HL-60 (cell line): ENCODE measurements at regions not wholly inside any gene's neighbourhood (a gene's known extent, or its start where the extent isn't known, plus 50 kb on each side); places are given as distances from the start of the nearest gene placed in this dataset.
"Not testable (repeated sequence)": the region's sequence is repeated elsewhere in the genome, so short reads cannot be mapped to it uniquely, and the experiment has no call there.

Experiments
- DNase-seq, 2 experiments: peaks; one replicate each; pipeline ENCODE4 v3.0.0-alpha.2; 2010 to 2020; ENCODE audit warnings: low read depth in 1 of 2, low spot score in 1 of 2
- H3K27ac ChIP-seq: fragments of 250-450 bp; sonication (Bioruptor Pico); replicated peaks from 2 replicates; pipeline ENCODE4 v1.5.1; 2020; ENCODE audit warnings: mild to moderate bottlenecking, moderate library complexity
- H3K27me3 ChIP-seq: fragments of 250-450 bp; sonication (Bioruptor Pico); 2 replicates; pipeline ENCODE4 v1.5.1; 2021; ENCODE audit warnings: mild to moderate bottlenecking, moderate library complexity; ENCODE audit not compliant: insufficient read depth, poor library complexity, severe bottlenecking
- H3K4me3 ChIP-seq: replicated peaks from 2 replicates; pipeline ENCODE4 v1.5.1; 2011; ENCODE audit warnings: mild to moderate bottlenecking, control low read depth, low read length; ENCODE audit not compliant: insufficient read depth
- GABPA ChIP-seq: IDR thresholded peaks from 2 replicates; pipeline ENCODE4 v1.6.1; 2012; ENCODE audit warnings: low read depth
- POLR2AphosphoS5 ChIP-seq: IDR thresholded peaks from 2 replicates; pipeline ENCODE4 v1.6.1; 2012; ENCODE audit warnings: low read depth
- SPI1 ChIP-seq: IDR thresholded peaks from 2 replicates; pipeline ENCODE4 v1.6.1; 2012; ENCODE audit warnings: low read depth, mild to moderate bottlenecking, borderline replicate concordance
- TF ChIP-seq, protein P1 (sequence below): IDR thresholded peaks from 2 replicates; pipeline ENCODE4 v1.6.1; 2012; ENCODE audit warnings: low read depth; ENCODE audit not compliant: insufficient replicate concordance
- TF ChIP-seq, protein P2 (sequence below): IDR thresholded peaks from one replicate; pipeline ENCODE4 v1.5.1; 2011; ENCODE audit warnings: low read length, control low read depth, inconsistent platforms; ENCODE audit not compliant: insufficient read depth

DNA sequence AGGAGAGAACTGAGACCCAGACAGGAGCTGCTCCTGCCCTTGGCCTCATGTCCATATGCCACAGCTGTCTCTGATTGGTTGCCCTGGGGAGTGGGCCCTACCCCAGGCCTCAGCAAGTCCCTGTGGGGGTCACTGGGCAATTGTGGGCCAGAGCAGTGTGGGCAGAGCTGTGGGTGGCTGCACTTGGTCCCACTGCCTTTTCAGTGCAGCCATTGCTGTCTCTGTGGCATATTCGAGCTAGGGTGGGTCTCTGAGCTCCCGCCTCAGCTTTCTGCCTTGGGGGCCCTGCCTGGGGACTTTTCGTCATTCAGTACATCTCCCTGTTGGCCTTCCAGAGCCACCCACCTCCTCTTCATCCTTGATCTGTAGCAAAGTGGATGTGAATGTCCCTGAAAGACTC lies 69.8 kb upstream of the LRPAP1 start:
- no peaks in the 10 kb centered on the region for H3K27me3 ChIP-seq
- no peak overlapping the region for H3K4me3 ChIP-seq
- TF ChIP-seq, protein P1, sequence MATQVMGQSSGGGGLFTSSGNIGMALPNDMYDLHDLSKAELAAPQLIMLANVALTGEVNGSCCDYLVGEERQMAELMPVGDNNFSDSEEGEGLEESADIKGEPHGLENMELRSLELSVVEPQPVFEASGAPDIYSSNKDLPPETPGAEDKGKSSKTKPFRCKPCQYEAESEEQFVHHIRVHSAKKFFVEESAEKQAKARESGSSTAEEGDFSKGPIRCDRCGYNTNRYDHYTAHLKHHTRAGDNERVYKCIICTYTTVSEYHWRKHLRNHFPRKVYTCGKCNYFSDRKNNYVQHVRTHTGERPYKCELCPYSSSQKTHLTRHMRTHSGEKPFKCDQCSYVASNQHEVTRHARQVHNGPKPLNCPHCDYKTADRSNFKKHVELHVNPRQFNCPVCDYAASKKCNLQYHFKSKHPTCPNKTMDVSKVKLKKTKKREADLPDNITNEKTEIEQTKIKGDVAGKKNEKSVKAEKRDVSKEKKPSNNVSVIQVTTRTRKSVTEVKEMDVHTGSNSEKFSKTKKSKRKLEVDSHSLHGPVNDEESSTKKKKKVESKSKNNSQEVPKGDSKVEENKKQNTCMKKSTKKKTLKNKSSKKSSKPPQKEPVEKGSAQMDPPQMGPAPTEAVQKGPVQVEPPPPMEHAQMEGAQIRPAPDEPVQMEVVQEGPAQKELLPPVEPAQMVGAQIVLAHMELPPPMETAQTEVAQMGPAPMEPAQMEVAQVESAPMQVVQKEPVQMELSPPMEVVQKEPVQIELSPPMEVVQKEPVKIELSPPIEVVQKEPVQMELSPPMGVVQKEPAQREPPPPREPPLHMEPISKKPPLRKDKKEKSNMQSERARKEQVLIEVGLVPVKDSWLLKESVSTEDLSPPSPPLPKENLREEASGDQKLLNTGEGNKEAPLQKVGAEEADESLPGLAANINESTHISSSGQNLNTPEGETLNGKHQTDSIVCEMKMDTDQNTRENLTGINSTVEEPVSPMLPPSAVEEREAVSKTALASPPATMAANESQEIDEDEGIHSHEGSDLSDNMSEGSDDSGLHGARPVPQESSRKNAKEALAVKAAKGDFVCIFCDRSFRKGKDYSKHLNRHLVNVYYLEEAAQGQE: no peak
- TF ChIP-seq SPI1 (no peak), POLR2AphosphoS5 (no peak), GABPA (no peak)
- TF ChIP-seq, protein P2, sequence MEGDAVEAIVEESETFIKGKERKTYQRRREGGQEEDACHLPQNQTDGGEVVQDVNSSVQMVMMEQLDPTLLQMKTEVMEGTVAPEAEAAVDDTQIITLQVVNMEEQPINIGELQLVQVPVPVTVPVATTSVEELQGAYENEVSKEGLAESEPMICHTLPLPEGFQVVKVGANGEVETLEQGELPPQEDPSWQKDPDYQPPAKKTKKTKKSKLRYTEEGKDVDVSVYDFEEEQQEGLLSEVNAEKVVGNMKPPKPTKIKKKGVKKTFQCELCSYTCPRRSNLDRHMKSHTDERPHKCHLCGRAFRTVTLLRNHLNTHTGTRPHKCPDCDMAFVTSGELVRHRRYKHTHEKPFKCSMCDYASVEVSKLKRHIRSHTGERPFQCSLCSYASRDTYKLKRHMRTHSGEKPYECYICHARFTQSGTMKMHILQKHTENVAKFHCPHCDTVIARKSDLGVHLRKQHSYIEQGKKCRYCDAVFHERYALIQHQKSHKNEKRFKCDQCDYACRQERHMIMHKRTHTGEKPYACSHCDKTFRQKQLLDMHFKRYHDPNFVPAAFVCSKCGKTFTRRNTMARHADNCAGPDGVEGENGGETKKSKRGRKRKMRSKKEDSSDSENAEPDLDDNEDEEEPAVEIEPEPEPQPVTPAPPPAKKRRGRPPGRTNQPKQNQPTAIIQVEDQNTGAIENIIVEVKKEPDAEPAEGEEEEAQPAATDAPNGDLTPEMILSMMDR: no peak
- H3K27ac ChIP-seq: no peak overlapping the region
- no peak for DNase-seq

DNA sequence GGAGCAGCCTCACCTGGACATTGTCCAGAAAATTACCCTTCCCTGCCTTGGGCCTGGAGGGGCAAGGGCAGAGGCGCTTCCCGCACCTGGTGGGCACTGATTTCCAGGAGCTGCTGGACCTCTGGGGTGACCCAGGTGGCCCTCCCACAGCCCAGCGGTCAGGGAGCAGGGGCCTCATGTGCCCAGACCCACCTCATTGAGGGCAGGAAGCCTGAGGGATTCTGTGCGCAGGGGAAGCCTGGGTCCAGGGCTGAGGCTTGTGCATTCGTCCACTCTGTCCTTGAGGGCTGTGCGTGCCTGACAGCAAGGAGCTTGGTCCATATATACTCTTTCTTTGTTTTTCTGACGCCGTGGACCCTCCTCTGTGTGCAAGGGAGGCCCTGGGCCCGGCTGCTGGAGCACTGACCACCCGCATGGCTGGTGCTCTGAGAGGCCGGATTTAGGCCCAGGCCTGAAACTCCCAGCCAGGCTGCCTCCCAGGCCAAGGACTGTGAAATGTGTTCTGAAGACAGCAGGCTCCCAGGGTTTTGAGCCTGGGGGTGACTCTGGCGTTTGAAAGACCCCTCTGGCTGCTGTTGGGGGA lies 69.0 kb upstream of the LRPAP1 start:
- DNase-seq, H3K4me3 ChIP-seq, H3K27me3 ChIP-seq, H3K27ac ChIP-seq: not testable (repeated sequence)

DNA sequence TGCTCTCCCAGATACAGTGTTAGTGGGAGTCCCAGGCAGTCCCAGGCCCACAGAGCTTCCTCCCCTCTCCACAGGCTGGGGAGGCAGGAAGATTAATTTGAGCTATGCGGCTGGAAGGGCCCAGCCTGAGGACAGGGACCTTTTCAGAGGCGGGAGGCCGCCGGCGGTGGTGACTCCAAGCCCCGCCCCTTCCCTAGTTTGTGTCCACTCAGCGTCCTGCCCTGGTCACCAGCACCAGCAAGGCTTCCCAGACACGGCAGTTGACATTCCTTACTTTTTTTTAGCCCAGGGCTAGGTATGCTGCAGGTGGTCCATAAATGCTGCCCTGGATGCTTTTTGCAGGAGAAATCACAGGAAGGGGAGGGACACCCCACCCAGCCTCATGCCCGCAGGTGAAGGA lies 67.7 kb upstream of the LRPAP1 start:
- Histone ChIP-seq H3K27ac (no peak overlapping the region), H3K27me3 (no peaks in the 10 kb centered on the region), H3K4me3 (no peak overlapping the region)
- TF ChIP-seq, protein P1: no peak
- TF ChIP-seq GABPA (no peak), SPI1 (no peak), POLR2AphosphoS5 (no peak)
- TF ChIP-seq, protein P2: no peak
- no peak for DNase-seq

DNA sequence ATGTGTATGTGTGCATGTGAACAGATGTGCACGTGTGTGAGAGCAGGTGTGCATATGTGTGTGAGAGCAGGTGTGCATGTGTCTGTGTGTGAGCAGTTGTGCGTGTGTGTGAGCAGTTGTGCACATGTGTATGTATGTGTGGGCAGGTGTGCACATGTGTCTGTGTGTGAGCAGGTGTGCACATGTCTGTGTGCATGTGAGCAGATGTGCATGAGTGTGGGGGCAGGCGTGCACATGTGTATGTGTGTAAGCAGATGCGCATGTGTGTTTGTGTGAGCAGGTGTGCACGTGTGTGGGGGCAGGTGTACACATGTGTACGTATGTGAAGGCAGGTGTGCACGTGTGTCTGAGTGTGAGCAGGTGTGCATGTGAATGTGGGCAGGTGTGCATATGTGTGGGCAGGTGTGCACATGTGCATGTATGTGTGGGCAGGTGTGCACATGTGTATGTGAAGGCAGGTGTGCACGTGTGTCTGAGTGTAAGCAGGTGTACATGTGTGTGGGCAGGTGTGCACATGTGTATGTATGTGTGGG lies 66.5 kb upstream of the LRPAP1 start:
- H3K27ac ChIP-seq: no peak overlapping the region
- no peak overlapping the region for H3K4me3 ChIP-seq
- no peak for DNase-seq
- H3K27me3 ChIP-seq: no peaks in the 10 kb centered on the region
- TF ChIP-seq SPI1 (no peak), GABPA (no peak), POLR2AphosphoS5 (no peak)
- TF ChIP-seq, protein P2: no peak
- TF ChIP-seq, protein P1: no peak

DNA sequence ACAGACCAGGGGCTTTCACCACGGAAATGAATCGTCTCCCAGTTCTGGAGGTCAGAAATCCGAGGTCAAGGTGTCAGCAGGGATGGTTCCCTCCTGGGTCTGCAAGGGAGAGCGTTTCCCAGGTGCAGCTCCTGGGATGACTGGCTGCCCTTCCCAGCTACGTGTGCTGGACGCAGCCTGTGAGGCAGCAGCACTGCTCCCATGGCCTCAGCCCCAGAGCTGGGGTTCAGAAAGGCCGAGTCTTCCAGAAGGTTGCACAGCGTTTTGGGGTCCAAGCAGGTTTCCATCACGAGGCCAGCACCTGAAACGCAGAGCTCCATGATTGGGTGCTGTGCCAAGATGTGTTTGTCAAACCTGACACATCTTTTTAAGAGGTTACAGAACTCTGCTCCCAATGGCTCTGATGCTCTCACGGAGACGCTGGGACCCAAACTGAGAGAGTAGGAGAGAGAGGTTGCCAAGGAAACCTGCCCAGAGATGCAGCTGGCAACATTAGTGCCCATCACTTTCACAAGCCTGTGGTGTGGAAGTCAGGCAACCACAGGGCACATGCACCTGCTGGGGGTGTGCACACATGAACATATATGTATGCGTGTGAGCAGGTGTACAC lies 65.8 kb upstream of the LRPAP1 start:
- not testable (repeated sequence) for H3K27ac ChIP-seq, DNase-seq, H3K4me3 ChIP-seq, H3K27me3 ChIP-seq
